Right cardiac atrium (tissue), 5 donors: ENCODE measurements at regions not wholly inside any gene's neighbourhood (a gene's known extent, or its start where the extent isn't known, plus 50 kb on each side); places are given as distances from the start of the nearest gene placed in this dataset.

Experiments used
- ATAC-seq, 2 donors: fragments of 200-7000 bp; cut with Tn5 transposase; one replicate each; pipeline versions ENCODE4 v1.8.0 to v1.9.1; 2020; ENCODE audit warnings: moderate library complexity in 2 of 2, mild to moderate bottlenecking in 1 of 2
- DNase-seq, 3 donors: peaks; one replicate each; pipeline ENCODE4 v3.0.0-alpha.2; 2020
- H3K27ac ChIP-seq: one replicate; pipeline ENCODE4 v1.5.1; 2013; ENCODE audit warnings: mild to moderate bottlenecking, low read length, control low read depth, moderate library complexity
- H3K27me3 ChIP-seq: one replicate; pipeline ENCODE4 v1.6.1; 2013; ENCODE audit not compliant: control insufficient read depth, insufficient read depth
- H3K4me1 ChIP-seq: one replicate; pipeline ENCODE4 v1.6.1; 2013; ENCODE audit warnings: low read length; ENCODE audit not compliant: control insufficient read depth, insufficient read depth
- H3K4me3 ChIP-seq: one replicate; pipeline ENCODE4 v1.5.1; 2013; ENCODE audit warnings: low read length, control low read depth
- H3K9me3 ChIP-seq: one replicate; pipeline ENCODE4 v1.6.1; 2013; ENCODE audit warnings: low read length; ENCODE audit not compliant: control insufficient read depth
- WGBS: extraction: QIAGEN DNeasy Blood & Tissue Kit; methylation state at CpG from one replicate; pipeline ENCODE4 v1.1.7; 2013; 5-methylcytosine and 5-hydroxymethylcytosine counted together
- intact Hi-C, 4 donors: fragments of 100-400 bp; cut with DNase I; formaldehyde crosslinking; loops; one replicate each; pipeline versions ENCODE4 v1.11.0 to v1.14.0; 2022 to 2023
- donor health status: healthy with polysubstance abuse.
- donor health status: DM: no; HTN: yes; CAD: no.
- donor health status: DM: no; HTN: no; CAD: no.
- donor health status: DM: no; HTN: yes; CAD: no; lungs with severe emphysema.
- donor health status: DM: yes; HTN: yes; CAD: no.

GRCh38 chr1:233477359-233477758, 136.5 kb upstream of the KCNK1 start:
- intact Hi-C loops, result no loop called here
- ATAC-seq (no peak), DNase-seq (no peak)
- H3K4me1 ChIP-seq, result no peaks in the 10 kb centered on the region
- H3K4me3 ChIP-seq, result no peak overlapping the region
- no peaks in the 10 kb centered on the region for H3K27me3 ChIP-seq
- H3K9me3 ChIP-seq, result no peaks in the 10 kb centered on the region
- H3K27ac ChIP-seq, result no peak overlapping the region

GRCh38 chr1:233478611-233479010, 135.3 kb upstream of the KCNK1 start:
- Histone ChIP-seq H3K4me3 (no peak overlapping the region), H3K27me3 (no peaks in the 10 kb centered on the region), H3K27ac (no peak overlapping the region), H3K4me1 (no peaks in the 10 kb centered on the region), H3K9me3 (no peaks in the 10 kb centered on the region)
- DNase-seq (no peak), ATAC-seq (no peak)
- intact Hi-C loops, result no loop called here
- 71% methylated on average over 2 of the region's 2 CpGs for WGBS

GRCh38 chr1:233479110-233479890, 134.6 kb upstream of the KCNK1 start:
- no peaks in the 10 kb centered on the region for H3K4me1 ChIP-seq
- intact Hi-C loops, result no loop called here
- DNase-seq, result no peak
- no peak overlapping the region for H3K27ac ChIP-seq
- no peaks in the 10 kb centered on the region for H3K27me3 ChIP-seq
- 77% methylated on average over 4 of the region's 4 CpGs for WGBS
- no peak for ATAC-seq
- H3K9me3 ChIP-seq, result no peaks in the 10 kb centered on the region
- no peak overlapping the region for H3K4me3 ChIP-seq

- Histone ChIP-seq H3K27me3 (no peaks in the 10 kb centered on the region), H3K4me1 (no peaks in the 10 kb centered on the region), H3K27ac (no peak overlapping the region), H3K4me3 (no peak overlapping the region), H3K9me3 (no peaks in the 10 kb centered on the region)
- 72% methylated on average over 7 of the region's 7 CpGs for WGBS
- DNase-seq (no peak), ATAC-seq (peak in 1 of 2 donors; percentile 24)
- intact Hi-C loops, result no loop called here
These were observed 133.7 kb upstream of the KCNK1 start for GRCh38 chr1:233480198-233480597.

- no peak overlapping the region for H3K4me3 ChIP-seq
- H3K9me3 ChIP-seq, result no peaks in the 10 kb centered on the region
- WGBS, result 89% methylated on average over 3 of the region's 3 CpGs
- intact Hi-C loops, result no loop called here
- H3K27ac ChIP-seq, result no peak overlapping the region
- no peaks in the 10 kb centered on the region for H3K27me3 ChIP-seq
- ATAC-seq, result no peak
- no peak for DNase-seq
- H3K4me1 ChIP-seq, result no peaks in the 10 kb centered on the region
These were observed 131.5 kb upstream of the KCNK1 start for GRCh38 chr1:233482388-233482787.

GRCh38 chr1:233485385-233485784, 128.5 kb upstream of the KCNK1 start:
- no peak overlapping the region for H3K4me3 ChIP-seq
- ATAC-seq, result no peak
- intact Hi-C loops, result no loop called here

GRCh38 chr1:233485809-233486398, 128.0 kb upstream of the KCNK1 start:
- DNase-seq (no peak), ATAC-seq (no peak)
- Histone ChIP-seq H3K4me1 (no peaks in the 10 kb centered on the region), H3K27ac (no peak overlapping the region), H3K9me3 (no peaks in the 10 kb centered on the region), H3K4me3 (no peak overlapping the region), H3K27me3 (no peaks in the 10 kb centered on the region)
- WGBS, result 62% methylated on average over 3 of the region's 3 CpGs
- intact Hi-C loops, result no loop called here

More at GRCh38 chr1:233485385-233485784, 128.5 kb upstream of the KCNK1 start:
- Histone ChIP-seq H3K27me3 (no peaks in the 10 kb centered on the region), H3K9me3 (no peaks in the 10 kb centered on the region), H3K4me1 (no peaks in the 10 kb centered on the region), H3K27ac (no peak overlapping the region)
- DNase-seq, result no peak

- H3K4me3 ChIP-seq, result no peak overlapping the region
- DNase-seq, result no peak
- H3K9me3 ChIP-seq, result no peaks in the 10 kb centered on the region
- ATAC-seq, result no peak
- no peak overlapping the region for H3K27ac ChIP-seq
- intact Hi-C loops, result no loop called here
- no peaks in the 10 kb centered on the region for H3K27me3 ChIP-seq
- H3K4me1 ChIP-seq, result no peaks in the 10 kb centered on the region
These were observed 126.5 kb upstream of the KCNK1 start for GRCh38 chr1:233487408-233487807.

- Histone ChIP-seq H3K27me3 (no peaks in the 10 kb centered on the region), H3K27ac (no peak overlapping the region), H3K4me1 (no peaks in the 10 kb centered on the region), H3K9me3 (no peaks in the 10 kb centered on the region), H3K4me3 (no peak overlapping the region)
- DNase-seq, result no peak
- no peak for ATAC-seq
- WGBS, result 81% methylated on average over 4 of the region's 4 CpGs
- intact Hi-C loops, result no loop called here
These were observed 124.5 kb upstream of the KCNK1 start for GRCh38 chr1:233489411-233489810.

- intact Hi-C loops, result no loop called here
- 75% methylated on average over 2 of the region's 2 CpGs for WGBS
These were observed 123.4 kb upstream of the KCNK1 start for GRCh38 chr1:233490488-233490887.

GRCh38 chr1:233491953-233492620, 121.8 kb upstream of the KCNK1 start:
- intact Hi-C loops, result no loop called here
- Histone ChIP-seq H3K4me3 (no peak overlapping the region), H3K27me3 (no peaks in the 10 kb centered on the region), H3K9me3 (no peaks in the 10 kb centered on the region), H3K27ac (no peak overlapping the region), H3K4me1 (no peaks in the 10 kb centered on the region)
- ATAC-seq, result no peak
- no peak for DNase-seq
- WGBS, result 63% methylated on average over 7 of the region's 7 CpGs

More at GRCh38 chr1:233490488-233490887, 123.4 kb upstream of the KCNK1 start:
- no peak for ATAC-seq
- no peaks in the 10 kb centered on the region for H3K4me1 ChIP-seq
- H3K4me3 ChIP-seq, result no peak overlapping the region
- H3K9me3 ChIP-seq, result no peaks in the 10 kb centered on the region
- no peak overlapping the region for H3K27ac ChIP-seq
- H3K27me3 ChIP-seq, result no peaks in the 10 kb centered on the region
- DNase-seq, result no peak
